NOMO-1 (cell line): ENCODE measurements at regions not wholly inside any gene's neighbourhood (a gene's known extent, or its start where the extent isn't known, plus 50 kb on each side); places are given as distances from the start of the nearest gene placed in this dataset.
"Not testable (repeated sequence)": the region's sequence is repeated elsewhere in the genome, so short reads cannot be mapped to it uniquely, and the experiment has no call there.

Experiments
- DNase-seq, 2 experiments: peaks; one replicate each; lab custom pipeline; 2025; ENCODE audit not compliant: unreplicated experiment in 2 of 2; lab: John Stamatoyannopoulos, UW

- DNase-seq, result no peak
Measured at GRCh38 chr13:50129706-50130122, 114.5 kb downstream of the KCNRG start.

DNA sequence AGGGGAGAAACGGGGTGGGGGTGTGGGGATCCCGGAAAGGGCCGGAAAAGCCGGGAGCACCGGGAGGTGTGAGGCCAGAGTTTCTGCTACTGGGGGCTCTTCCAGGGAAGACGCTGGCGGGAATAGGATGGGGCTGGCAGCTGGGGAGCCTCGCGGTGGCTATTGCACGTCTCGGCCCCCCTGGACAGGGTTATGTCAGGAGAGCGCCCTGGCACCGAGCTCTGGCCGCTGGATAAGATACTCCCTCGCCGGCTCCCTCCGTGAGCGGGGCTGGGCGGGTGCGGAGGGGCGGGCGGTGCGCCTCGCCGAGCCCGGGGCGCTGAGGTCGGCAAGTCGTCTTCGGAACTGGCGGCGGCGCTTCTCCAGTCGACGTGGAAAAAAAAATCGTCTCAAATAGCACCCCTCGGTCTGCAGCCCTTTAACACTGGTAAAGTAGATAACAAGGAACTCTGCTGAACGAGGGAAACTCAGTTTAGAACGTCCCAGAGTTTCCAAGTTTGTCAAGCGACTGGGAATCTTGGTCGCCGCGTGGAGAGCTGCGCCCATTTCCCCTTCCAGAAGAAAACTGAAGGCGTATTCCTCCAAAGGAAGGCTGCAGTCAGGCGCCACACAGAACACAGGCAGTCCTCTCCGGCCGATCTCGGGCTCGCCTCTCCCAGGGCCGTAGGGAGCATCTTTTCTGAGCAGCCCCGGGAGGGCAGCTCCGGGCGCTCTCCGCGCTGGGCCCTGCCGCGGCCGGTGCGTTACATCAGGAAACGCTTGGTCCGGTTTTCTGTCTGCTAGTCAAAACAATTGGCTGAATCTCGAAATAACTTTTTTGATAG, 115.1 kb downstream of the KCNRG start:
- DNase-seq, result peak in 1 of 2 experiments; percentile 31

GRCh38 chr13:50131920-50132903, 117.0 kb downstream of the KCNRG start:
- no peak for DNase-seq

- no peak for DNase-seq
Measured at GRCh38 chr13:50132904-50133357, 117.7 kb downstream of the KCNRG start.

- DNase-seq, result no peak
Measured at GRCh38 chr13:50133358-50133953, 118.2 kb downstream of the KCNRG start.

- DNase-seq, result no peak
Measured at GRCh38 chr13:50136226-50136625, 121.0 kb downstream of the KCNRG start.

- DNase-seq, result no peak
Measured at GRCh38 chr13:50136678-50137077, 121.4 kb downstream of the KCNRG start.

GRCh38 chr13:50139435-50139934, 124.2 kb downstream of the KCNRG start:
- not testable (repeated sequence) for DNase-seq

DNA sequence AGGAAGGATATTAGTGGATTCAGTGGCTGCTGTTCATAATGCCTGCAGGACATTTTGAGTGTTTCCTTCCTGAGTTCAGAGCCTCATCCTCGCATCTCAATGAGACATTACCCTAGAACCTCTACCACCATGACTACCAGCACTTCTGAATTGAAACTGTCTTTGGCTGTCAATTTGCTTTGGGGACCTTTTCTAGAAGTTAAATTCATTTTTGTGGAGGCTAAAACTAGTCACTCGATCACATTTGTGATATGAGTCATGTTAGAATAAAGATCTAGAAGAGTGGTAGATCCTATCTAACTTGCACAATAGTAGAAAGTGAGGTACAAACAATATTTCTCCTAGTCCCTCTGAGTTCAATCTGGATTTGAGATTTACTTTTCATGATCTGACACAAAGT, 124.9 kb downstream of the KCNRG start:
- DNase-seq, result no peak

DNA sequence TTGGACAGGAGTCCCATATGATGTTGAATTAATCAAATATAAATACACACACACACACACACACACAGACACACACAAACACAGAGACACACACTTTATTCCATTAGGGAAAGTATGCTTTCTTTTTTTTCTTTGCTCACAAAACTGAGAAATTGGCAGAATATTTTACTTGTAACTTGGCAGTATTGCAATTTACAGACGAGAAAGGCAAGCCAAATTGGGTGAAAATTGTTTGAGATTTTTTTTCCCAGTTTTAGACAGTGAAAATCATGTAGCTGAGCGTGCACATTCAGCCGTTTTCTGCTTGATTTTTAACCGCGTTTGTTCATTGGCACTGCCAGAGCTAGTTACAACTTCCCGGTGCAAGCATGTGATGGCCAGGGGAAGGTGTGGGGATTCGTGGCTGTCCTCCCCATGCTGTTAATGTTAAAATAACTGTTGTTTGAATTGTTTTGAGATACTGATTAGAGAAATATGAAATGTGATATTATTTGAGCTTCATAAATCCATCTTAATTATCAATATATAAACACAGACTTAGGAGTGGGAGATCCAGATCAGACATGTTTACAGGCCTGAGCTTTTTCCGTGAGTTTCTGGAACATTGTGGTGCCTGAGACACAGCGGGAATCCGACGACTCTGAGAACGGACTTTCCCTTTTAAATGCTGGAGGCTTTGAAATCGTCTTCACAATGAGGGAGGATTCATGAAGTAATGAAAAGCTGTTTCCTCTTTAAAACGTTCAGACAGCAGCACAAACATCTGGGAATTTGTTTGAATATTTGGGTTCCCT, 125.5 kb downstream of the KCNRG start:
- DNase-seq, result peak in 1 of 2 experiments; percentile 19

DNA sequence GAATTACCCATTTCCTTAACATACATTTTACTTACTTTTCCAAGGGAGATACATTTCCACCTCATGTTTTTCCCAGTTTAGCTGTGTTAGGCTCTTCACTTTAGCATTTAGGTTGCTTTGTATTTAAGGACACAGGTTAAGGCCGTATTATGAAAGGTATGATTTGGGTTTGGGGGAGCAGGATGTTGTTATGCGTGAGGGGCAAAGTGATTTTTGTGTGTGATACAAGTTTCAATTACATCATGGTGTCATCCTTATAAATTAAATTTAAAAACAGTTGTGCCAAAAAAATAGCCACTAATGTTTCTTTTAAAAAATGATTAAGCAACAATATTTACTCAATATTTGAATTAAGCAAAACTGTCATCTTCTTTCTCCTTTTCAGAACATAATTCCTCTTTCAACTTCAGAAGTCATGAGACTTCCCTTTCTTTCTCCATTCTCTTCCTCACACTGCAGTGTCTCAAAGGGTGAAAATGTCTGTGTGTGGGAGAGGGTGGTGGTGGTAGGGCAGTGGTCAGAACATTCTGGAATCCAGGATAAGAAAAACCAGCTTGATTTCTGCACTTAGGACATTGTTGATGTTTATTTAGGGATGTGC, 126.2 kb downstream of the KCNRG start:
- DNase-seq, result peak; percentile 33 to 76

DNA sequence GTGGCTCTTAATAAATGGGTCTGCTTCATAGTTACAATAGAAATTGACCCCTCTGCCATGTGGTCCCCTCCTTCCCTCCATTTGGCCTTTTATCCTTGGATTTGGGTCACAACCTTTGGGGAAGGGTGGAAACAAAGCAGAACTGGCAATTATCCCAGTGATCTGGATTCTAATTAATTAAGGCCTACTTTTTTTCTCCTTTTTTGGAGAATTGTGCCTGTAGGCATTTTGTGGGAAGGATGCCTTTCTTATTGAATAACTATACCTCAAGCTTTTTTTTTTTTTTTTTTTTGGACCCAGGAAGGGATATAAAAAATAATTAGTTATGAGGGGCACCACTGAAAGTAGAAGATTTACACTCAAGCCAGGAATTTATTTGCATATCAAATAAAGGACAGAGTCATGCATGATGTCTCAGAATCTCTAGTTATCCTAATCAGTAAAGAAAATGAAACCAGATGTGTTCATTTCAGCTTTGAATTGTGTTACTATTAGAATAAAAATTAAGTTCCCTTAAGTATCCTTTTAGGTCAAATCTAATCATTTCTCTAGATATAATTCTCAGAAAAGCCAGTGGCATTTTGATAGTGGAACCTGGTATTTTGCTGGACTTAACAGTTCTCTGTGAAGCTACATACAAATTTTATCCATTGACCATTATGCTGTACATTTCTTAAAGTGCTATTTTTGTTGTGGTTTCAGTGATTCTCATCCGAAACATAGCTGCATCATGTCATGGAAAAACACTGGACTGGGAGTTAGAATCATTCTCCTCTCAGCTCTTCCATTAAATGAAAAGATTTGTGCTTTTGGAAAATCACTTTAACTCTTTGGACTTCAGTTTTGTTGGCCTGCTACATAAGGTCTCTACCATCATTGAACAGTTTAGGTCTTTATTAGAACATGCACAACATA, 129.3 kb downstream of the KCNRG start:
- DNase-seq, result no peak

DNA sequence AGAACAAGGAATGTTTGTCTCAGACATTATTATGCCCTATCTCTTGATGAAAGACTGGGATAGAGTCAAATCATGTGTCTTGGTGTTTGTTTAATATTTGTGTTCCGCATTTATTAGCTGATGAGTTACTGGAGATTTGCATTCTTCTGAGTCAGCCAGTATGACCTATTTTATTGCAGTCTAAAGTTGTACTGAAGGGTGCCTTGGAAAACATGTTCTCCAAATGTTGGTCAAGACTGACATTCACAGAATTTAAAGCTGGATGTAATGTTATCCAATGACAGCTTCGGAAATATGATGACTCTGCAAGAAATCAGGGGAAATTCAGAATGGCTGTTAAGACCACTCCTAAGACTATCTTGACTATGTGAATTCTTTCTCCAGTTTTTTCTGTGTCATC, 134.0 kb downstream of the KCNRG start:
- no peak for DNase-seq

- no peak for DNase-seq
Measured at GRCh38 chr13:50149932-50150331, 134.7 kb downstream of the KCNRG start.

- DNase-seq, result no peak
Measured at GRCh38 chr13:50152224-50152623, 137.0 kb downstream of the KCNRG start.

GRCh38 chr13:50152655-50153309, 137.5 kb downstream of the KCNRG start:
- DNase-seq, result no peak

GRCh38 chr13:50153401-50153800, 138.2 kb downstream of the KCNRG start:
- DNase-seq, result no peak

DNA sequence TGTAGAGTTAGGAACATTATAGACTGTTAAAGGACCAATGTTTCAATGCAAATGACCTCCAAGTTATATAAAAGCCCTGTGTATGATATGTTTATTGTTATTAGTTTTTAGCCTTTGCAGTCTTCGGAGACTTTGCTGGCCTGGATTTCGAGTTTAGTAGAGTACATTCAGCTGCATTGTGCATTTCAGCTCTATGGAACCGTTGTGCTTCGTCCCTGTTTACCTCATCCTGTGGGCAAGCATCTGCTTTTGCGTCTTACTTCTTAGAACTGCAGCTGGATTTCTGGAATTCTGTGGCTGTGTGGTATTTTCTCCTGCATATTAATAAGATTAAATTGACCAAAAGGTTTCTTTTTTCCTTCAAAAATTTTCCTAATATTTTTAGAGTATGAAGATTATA, 138.6 kb downstream of the KCNRG start:
- no peak for DNase-seq
